Erythroblast (primary cell): ENCODE measurements at regions not wholly inside any gene's neighbourhood (a gene's known extent, or its start where the extent isn't known, plus 50 kb on each side); places are given as distances from the start of the nearest gene placed in this dataset.
A peak's percentile ranks its signal among the peaks of the same experiment; 100 is the strongest.
"Not testable (repeated sequence)": the region's sequence is repeated elsewhere in the genome, so short reads cannot be mapped to it uniquely, and the experiment has no call there.

ENCODE experiments used
- DNase-seq, 2 experiments: peaks; one replicate each; lab custom pipeline; 2025; lab: John Stamatoyannopoulos, UW
- GATA1 ChIP-seq: IDR thresholded peaks from 2 replicates; pipeline ENCODE4 v1.6.1; 2011; ENCODE audit warnings: low read depth, mild to moderate bottlenecking, control low read depth, low read length, moderate library complexity
- POLR2A ChIP-seq: IDR thresholded peaks from 2 replicates; pipeline ENCODE4 v1.6.1; 2011; ENCODE audit warnings: mild to moderate bottlenecking, low read length

DNA sequence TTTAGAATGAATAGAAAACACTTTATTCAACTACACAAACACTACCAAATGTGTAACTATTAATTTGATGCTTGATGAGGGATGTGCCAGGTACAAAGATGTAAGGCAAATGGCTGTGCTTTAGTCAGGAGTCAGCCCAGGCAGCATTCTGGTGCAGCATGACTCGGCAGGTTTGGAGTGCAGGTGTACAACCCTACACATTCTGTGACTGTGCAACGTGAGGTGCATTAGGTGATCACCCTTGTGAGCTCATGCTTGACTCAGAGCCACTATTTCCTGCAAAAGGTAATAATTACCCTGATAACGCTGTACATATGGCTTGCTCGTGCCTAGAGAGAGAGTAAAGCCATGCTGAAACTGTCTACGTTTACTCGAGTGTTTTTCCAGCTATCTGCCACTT is 288.7 kb upstream of the DSEL start:
- peak; percentile 5 to 7 for DNase-seq
- TF ChIP-seq POLR2A (no peak), GATA1 (no peak)

DNA sequence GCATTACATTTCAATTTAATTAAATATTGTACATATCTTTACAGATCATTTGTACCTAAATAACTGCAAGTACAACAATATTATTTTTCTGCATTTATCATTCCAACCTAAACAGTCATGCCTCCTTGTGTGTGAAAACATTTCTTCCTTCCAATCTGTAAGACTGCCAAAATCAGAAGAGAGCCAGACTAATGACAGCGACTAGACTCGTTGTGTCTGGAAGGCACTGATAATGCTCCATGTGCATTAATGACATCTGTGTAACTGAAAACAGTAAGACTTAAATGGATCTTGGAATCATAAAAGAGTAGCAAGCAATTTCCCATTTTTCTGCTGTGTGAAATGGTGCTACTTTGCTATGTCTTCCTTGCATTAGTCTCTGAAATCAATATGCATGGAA is 278.0 kb upstream of the DSEL start:
- DNase-seq: no peak

DNA sequence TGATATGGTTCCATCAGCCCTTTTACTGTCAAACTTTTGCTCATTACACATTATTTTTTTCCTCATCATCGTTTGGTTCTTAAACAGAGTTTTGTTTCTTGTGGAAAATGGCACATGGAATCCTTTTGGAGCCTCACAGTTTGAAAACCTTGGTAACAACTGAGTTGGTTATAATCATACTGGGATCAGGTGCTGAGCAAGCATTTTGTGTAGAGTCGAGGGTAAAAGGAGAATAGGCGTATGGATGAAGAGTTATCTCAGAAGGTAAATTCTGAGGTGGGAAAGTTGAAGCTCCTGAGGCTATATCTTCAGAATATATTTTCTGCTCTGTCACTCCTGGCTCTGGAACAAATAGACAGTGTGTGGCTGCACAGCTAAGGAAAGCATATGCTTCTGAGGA is 274.0 kb upstream of the DSEL start:
- no peak for TF ChIP-seq GATA1
- TF ChIP-seq POLR2A: no peak
- no peak for DNase-seq

More for the DNA sequence above, 278.0 kb upstream of the DSEL start:
- TF ChIP-seq GATA1 (no peak), POLR2A (no peak)

DNA sequence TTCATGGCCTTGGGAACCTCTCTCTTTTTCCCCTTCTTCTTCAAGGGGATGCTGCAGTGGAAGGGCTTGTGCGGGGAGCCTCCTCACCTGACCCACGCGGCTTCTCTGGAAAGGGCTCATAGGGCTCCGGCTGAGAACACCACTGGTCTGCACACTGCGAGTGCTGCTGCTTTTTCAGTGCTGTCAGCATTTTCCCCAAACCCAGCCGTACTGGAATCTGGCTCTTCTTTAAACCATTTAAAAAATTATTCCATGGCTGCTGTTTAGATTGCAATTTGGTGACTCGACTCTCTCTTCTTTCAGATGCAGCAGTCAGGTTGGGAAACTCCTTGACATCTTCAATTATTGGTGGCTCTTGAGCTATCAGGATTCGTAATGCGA is 272.6 kb upstream of the DSEL start:
- TF ChIP-seq POLR2A (no peak), GATA1 (no peak)
- DNase-seq: no peak

DNA sequence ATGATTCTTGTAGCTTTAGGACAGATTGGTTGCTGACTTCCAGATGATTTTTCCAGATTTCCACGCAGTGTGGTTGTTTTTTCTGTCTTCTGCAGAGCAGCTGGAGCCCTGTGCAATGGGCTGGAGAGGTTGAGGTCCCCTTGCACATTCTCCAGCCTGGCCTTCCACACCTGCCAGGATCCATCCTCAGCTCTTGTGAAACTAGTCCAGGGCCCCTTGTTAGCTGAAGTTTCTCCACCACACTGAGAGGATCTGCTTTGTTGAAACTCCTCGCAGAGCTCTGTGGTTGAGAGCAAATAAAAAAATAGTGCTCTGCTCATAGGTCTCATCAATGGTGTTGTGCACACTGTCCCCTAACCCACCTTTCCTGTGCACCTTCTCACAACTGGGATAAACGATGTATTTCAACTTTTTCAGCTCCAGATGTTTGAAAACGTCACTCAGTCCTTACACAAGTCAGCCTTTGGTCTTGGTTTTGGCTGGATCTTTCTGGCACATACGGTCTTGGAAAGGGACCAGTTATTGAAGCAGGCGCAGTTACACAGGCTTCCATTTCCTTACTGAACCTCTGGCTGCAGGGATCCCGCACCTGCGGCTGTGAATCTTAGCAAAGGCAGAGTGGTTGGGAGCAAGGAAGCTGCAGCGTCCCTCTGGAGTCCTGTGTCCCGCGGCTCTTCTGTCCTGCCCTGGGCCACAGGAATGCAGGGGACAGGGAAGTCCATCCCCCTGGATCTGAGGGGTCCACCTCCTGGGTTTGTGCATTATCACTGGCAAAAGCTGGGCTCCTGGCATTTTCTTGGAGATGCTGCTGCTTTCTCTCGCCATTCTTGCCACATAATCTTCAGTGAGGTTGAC is 272.0 kb upstream of the DSEL start:
- no peak for DNase-seq
- TF ChIP-seq POLR2A (no peak), GATA1 (no peak)

DNA sequence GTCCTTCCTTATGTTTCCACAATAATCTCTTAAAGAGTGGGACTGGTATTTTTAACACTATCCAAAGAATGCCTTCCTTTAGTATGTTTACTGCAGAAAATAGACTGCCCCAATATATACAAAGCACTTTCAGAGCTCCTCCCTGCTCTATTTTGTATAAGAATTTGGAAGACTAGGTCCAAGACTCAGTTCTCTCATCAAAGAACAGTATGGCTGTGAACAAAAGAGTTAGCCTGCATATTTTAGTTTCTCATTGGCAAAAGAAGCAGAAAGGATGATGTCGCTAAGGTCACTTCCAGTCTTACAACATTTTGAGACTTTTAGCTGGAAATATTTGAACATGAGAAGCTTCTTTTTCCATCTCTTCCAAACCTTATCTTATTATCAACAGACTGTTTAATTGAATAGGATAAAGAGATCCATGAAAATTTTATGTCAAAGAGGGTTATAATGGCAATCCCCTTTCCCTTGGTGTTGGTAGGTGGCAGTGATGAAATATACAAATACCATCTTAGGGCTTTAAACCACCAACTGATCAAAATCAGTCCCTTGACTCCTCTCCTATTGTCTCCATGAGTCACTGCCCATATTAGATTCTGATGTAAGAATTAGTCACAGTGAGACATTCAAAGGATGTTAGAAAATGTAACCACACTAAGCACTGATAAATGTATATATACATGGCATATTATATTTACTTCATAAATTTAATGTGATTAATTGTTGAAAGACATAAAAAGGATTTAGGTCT is 266.9 kb upstream of the DSEL start:
- TF ChIP-seq POLR2A (no peak), GATA1 (no peak)
- DNase-seq: no peak

DNA sequence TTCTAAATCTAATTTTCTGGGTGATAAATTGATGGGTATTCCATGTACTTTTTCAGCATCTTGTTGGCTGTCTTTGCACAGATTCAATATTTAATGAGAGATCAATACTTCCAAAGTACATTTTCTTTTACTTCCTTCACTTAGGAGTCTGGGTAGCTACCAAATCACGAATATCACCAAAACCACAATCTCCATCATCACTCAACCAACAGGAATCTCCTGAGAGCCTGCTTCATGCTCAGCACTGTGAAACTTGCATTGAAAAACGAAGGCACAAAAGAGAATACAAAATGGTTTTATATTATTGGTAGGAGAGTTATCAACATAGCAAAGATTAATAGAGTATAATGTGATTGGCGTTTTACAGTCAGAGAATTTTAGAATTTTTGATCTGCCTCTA is 261.5 kb upstream of the DSEL start:
- TF ChIP-seq POLR2A (no peak), GATA1 (no peak)
- no peak for DNase-seq

DNA sequence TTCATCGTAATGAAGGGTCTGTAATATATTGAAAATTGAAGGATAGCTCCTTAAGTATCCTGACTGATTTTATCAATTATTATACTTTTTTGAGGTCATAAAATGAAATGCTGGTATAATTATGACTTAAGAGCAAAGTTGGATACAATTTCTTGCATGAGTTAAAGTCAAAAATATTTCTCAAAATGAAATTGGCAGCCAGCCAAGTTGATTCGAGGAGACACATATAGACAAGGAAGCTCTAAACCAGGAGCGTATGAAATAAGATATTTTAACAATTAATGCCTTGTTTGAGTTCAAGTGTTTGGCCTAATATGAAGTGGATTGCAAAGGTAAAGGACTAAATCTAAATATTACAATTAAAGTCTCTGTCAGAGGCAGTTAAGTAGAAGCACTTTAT is 260.4 kb upstream of the DSEL start:
- TF ChIP-seq GATA1 (no peak), POLR2A (no peak)

DNA sequence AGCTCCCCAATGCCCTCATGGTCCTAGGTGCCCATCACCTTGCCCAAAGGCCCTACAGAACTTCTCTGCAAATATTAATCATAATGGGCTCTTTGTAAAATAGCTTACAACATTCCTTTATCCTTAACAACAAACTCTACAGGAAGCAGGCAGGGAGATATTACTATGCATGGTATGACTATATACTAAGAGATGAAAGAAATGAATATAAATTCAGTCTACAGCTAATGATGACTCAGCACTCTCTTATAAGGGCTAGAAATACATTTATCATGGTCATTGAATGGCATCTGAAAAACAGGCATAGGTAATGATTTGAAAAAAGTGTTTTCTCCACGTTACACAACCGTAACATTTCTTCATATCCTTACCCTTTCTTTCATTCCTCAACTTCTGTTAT is 254.8 kb upstream of the DSEL start:
- DNase-seq: no peak
- no peak for TF ChIP-seq POLR2A
- TF ChIP-seq GATA1: no peak

More for the DNA sequence above, 260.4 kb upstream of the DSEL start:
- peak in 1 of 2 experiments; percentile 22 for DNase-seq

DNA sequence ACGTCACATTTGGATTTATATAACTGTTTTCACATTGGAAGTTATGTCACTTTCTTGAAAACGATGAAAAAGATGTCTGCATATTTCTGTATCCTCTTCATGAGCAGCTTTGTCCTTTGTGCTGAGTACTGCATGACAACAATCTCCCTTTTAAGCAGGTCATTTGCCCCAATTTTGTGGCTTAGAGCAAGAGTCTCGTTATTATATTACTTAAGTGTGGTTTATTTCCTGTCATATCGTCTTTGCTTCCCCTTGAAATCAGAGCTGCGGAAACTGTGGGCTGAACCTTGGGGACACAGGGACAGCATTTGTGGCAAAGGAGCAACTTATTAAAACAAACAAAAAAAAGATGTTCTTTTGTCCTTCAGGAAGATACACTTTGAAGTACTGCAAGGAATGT is 254.0 kb upstream of the DSEL start:
- TF ChIP-seq POLR2A: no peak
- DNase-seq: no peak

DNA sequence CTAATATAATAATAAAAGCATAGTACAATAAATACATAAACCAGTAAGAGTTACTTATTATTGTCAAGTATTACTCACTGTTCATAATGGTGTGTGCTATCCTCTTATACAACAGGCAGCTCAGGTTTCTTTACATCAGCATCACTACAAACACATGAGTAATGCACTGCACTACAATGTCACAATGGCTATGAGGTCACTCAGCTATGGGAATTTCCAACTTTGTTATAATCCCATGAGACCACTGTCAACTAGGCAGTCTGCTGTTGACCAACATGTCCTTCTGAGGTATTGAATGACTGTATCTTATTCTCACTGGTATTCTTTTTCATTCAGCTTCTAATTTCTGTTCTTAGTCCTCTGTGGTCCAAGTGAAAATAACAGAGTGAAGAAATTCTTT is 250.4 kb upstream of the DSEL start:
- no peak for DNase-seq
- no peak for TF ChIP-seq GATA1
- TF ChIP-seq POLR2A: no peak

DNA sequence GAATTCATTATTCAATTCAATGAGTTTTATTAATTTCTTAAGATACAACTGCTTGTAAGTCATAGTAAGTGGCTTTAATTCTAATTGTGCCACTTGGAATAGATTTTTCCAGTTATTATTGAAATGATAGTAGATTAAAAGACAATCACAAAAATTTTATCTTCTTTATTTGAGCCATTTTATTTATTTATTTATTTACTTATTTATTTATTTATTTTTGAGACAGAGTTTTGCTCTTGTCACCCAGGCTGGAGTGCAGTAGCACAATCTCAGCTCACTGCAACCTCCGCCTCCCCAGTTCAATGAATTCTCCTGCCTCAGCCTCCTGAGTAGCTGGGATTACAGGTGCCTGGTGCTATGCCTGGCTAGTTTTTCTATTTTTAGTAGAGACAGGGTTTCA is 235.7 kb upstream of the DSEL start:
- not testable (repeated sequence) for DNase-seq

DNA sequence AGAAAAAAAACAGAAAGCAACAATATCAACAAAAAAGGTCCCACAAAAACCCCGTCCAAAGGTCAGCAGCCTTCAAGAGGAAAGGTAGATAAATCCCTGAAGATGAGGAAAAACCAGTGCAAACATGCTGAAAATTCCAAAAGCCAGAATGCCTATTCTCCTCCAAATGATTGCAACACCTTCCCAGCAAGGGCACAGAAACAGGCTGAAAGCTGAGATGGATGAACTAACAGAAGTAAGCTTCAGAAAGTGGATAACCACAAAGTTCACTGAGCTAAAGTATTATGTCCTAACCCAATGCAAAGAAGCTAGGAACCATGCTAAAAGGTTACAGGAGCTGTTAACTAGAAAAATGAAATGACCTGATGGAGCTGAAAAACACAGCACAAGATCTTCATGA is 226.4 kb upstream of the DSEL start:
- TF ChIP-seq POLR2A (no peak), GATA1 (no peak)
- no peak for DNase-seq

DNA sequence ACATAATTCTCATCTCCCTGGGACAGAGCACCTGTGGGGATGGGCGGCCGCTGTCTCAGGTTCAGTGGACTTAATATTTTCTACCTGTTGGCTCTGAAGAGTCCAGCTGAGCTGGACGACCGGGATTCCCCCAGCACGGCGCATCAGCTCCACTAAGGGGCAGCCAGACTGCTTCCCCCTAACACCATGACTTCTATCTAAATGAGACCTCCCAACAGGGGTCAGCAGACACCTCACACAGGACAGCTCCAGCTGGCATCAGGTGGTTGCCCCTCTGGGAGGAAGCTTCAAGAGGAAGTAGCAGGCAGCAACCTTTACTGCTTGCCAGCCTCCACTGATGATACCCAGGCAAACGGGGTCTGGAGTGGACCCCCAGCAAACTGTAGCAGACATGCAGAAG is 226.0 kb upstream of the DSEL start:
- TF ChIP-seq POLR2A (no peak), GATA1 (no peak)
- DNase-seq: no peak
